GM21526 (cell line): ENCODE measurements at regions not wholly inside any gene's neighbourhood (a gene's known extent, or its start where the extent isn't known, plus 50 kb on each side); places are given as distances from the start of the nearest gene placed in this dataset.
A peak's percentile ranks its signal among the peaks of the same experiment; 100 is the strongest.

Experiments used
- ATAC-seq: cut with Tn5 transposase; IDR thresholded peaks from one replicate; pipeline ENCODE4 v1.9.1; 2021; ENCODE audit warnings: moderate library complexity; ENCODE audit not compliant: unreplicated experiment, low FRiP score

DNA sequence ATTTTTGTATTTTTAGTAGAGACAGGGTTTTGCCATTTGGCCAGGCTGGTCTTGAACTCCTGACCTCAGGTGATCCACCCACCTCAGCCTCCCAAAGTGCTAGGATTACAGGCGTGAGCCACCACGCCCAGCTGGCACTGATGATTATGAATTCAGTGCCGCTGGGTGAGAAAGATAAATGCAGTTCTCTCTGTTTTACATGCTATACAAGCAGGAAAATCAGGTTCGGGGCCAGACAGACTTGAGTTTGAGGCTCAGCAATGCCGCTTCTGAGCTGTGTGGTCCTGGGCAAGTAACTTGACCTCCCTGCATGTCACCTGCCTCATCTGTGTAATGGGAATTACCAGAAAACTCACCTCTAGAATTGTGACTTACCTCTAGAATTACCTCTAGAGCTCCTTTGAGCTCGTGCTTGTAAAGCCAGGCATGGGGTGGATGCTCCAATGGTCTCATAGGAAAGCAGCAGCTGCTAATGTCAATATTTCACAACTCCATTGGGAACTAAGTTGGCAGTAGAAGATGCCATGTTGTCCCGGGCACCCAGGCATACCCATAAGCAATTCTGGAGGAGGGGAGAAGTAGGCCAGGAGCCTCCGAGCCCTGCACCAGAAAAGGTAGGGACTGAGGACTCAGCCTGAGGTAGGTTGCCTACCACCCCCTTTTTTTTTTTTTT lies 119.8 kb upstream of the SLC25A33 start:
- ATAC-seq = no peak

DNA sequence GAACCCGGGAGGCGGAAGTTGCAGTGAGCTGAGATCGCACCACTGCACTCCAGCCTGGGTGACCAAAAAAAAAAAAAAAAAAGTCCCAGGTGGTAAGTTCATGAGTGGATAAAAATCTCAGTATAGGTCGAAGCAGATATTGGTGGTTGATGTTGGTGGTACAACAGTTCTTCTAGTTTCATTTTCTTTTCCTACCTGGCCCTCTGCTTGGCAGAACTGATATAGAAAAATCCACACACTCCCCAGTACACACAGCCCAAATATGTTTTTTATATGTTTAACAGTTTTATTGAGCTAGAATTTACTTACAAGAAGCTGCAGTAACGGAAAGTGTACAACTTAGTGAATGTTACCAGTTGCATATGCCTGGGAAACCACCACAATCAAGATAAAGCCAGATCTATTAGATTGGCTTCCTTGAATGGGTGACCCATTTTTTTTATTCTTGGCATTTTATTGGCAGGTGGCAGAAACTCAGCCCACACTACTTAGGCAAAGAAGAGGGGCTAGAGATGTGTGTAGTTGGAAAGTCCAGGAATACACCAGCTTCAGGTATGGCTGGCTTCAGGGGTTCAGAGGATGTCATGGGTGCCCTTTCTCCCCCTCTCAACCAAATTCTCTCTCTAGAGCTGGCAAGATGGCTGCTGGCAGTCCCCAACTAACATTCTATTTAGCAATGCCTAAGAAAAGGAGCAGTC lies 118.3 kb upstream of the SLC25A33 start:
- no peak for ATAC-seq

DNA sequence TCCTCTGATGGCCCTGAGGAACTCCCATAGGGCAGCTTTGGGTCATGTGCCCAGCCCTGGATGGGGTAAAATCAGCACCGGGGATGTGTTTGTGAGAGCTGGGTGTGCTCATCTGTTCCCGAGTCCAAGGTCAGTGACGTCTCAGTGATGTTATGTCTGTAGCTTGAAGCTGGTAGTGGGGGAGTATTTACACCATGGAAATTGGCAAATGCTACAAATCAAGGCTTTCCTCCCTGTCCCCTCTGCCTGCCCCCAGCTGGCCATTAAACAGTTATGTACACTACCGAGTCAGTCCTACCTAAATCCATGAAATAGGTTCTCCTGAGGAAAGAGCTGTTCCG lies 117.8 kb upstream of the SLC25A33 start:
- ATAC-seq = no peak

DNA sequence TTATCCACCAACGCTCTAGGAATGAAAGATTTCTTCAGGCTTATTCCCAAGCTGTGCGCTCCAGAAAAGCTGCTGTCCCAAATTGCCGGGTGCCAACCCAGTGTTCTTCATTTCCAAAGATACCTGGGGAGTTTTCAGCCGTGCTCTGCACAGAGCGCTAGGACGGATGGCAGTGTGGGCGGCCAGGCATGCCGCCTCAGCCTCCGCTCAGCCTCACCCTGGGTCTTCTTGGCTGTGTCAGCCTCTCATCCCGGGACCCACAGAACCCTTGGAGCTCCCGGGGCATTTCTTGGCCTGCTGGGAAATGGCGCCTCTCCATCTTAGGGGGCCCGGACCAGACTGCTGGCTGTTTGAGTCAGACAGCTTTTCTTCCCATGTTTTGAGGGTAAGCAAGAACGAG lies 116.9 kb upstream of the SLC25A33 start:
- no peak for ATAC-seq

DNA sequence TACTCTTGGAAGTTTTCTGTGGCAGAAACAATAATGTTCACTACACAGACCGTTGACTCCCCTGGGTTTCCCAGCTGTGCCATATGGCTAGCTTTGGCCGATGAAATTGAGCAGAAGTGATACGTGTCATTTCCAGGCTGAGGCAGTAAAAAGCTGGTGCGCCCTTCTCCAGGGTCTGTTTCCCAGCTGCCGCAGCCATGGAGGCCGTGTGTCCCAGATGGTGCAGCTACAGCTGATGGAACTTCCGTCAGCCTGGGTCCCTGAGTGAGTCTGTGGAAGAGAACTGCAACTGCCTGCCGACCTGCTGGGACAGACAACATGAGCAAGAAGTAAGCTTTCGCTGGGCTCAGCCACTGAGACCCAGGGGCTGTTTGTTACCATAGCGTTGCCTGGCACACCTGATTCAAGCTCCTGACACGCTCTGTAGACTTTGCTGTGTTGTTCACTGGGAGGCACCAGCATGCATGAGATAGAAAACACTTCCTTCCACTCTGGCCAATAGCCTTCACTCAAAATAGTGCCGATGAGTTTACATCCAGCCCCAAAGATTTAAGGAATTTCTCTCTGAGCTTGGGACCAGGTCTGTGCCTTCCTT lies 116.3 kb upstream of the SLC25A33 start:
- no peak for ATAC-seq

DNA sequence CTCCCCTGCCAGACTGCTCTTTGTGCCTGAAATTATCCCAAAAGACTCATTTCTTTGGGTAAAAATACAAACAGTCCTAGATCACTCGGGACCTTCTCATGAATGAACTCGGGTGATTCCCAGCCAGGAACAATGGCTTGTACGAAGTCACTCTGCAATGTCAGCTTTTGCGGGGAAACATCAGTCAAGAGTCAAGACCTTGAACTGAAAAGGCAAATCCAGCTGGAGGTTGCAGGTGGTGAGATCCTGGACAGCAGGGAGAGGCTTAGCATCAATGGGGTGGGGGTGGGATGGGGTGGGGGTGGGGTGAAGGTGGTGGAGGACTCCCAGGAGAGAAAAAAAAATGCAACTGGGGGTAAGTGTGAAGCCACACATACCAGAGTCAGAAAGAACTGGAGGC lies 115.0 kb upstream of the SLC25A33 start:
- ATAC-seq = no peak

DNA sequence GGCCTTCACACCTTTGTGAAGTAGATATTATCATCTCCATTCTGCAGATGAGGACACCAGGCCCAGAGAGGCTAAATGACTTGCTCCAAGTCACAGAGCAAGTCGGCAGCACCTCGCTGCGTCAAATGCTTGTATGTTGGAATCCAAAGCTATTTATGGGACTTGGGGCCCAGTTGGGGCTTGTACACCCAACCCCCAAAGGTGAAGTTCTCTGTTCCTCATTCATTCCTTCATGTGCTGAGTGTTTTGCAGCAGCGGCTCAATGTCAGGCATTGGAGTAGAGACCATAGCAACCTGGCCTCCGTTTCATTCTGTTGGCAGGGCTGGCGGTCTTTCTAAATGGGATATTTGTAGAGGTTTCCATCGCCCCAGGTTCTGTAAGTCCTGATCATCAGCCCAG lies 113.4 kb upstream of the SLC25A33 start:
- peak; percentile 13 for ATAC-seq

DNA sequence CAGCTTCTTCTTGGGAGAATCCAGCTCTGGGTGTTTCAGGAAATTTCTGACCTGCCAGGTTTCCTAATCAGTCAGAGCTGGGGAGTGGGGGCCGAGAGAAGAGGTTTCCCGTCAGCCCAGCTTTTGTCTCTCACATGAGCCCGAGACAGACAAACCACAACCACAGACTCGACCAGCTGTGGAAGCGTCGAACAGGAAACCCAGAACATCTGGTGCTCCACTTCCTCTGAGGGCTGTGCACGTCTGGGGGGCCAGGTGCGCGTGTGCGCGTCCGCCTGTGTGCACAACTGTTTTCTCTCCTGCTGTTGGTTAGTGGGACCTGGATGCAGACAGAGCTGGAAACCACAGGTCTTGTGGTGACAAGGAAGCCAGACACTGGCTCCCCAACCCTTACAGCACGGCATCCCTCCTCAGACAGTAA lies 113.0 kb upstream of the SLC25A33 start:
- ATAC-seq = peak; percentile 51

DNA sequence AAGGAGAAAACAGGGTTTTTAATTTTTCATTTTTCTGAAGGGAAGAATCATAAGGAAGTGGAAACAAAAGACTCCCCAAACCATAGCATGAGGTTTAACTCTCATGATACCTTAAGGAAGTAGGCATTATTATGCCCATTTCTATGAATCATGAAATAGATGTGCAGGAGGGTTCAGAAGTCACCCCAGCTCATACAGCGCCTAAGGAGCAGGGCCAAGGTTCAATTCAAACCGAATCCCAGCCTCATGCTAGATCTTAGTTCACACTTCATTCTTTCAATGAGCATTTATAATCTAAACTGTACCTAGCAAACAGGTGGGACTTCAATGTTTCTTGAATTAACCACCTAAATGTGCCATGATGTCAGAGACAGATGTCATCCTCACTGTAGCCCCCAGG lies 111.9 kb upstream of the SLC25A33 start:
- no peak for ATAC-seq

DNA sequence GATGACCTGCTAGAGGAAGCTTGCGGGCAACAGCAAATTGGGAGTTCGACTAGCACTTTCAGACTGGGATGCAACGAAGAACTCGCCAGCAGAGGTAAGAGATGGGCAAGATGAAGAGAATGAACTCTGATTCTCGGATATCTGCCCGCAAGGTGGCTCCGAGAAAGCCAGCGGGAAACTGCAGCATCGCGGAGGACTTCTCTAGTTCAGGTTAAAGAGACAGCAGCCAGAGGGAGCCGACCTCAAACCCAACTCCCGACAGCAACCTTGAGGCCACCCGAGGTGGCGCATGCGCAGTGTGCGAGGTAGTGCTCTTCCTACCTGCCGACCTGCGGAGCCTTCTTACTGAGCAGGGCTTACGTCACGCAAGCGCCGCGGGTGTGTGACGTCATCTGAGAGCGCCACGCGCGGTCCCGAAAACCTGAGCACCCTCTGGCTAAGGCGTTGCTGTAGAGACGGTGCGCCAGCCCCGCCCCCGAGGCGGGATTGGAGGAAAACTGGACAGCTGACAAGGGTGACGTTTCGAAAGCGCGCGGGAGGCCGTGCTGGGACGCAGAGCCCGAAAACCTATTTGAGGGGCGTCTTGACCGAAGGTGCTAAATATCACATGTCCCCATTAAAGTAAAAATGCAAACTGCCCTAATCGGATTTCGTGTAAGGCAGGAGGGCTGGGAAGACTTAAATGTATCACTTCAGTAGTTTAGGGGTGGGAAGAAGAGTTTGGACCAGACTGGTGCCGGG lies 110.5 kb upstream of the SLC25A33 start:
- peak; percentile 74 for ATAC-seq

DNA sequence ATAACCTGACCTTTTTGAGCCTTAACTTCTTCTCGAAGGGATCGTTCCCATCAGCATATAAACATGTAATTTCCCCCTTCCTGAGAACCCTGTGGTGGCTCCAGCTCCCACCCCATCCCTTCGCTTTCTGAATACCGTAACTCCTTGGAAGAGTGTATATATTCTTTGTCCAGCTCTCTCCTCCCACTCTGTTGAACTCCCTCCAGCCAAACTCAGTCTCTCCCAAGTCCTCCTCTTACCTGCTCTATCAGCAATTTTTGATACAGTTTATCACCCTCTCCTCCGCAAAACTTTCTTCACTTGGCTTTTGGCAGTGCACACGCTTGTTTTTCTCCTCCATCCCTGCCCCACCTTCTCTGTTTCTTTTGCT lies 109.9 kb upstream of the SLC25A33 start:
- ATAC-seq = no peak

DNA sequence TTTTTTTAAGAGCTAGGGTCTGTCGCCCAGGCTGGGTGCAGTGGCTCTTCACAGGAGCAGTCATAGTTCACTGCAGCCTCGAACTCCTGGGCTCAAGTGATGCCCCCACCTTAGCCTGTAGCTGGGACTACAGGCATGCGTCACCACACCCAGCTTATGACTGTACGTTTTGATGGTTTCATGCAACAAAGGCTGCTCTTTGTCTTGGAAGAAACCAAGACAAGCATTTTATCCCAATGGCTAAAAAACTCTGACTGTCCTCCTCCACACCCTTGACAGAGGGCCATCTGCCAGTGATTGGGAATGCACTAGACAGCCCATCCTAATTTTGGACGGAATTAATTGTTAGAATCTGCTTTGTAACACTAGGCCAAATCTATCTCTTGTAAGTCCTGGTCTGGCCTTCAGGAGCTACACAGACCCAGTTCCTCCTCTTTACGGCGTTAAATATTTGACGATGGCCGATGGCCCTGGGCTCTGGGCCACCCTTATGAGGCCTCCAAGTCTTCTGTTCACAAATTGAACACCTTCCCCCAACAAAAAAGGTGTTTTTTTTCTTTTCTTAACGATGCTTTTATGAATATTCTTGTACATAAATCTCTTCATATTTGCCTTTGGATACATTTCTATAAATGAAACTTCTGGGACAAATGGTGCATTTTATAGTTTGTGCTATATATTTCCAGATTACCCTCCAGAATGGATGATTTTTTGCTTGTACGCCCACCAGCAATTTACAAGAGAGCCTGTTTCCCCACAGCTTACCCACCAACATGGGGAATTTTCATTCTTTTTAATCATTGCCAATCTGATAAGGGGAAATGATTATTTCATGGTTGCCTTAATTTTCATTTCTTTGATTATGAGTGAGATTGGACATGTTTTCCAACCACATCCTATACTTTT lies 104.8 kb upstream of the SLC25A33 start:
- ATAC-seq = no peak

DNA sequence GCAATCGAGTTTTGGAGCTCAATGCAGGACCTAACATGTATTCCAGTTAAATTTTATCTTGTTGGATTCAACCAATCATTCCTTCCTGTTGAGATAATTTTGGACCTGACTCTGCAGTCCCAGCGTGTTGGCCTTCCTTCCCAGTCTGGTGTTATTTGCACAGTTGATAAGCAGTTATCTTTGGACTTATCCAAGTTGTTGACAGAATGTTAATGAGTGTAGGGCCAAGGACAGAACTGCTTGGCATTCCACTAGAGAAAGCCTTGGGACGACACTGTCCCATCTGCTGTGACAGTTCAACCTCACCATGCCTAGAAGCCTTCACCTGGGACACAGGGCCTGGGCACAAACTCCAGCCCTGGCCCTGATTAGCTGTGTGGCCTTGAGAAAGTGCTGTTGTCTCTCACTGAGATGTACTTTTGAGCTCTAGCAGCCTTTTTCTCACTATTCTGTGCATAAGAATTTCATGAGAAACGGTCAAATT lies 104.1 kb upstream of the SLC25A33 start:
- no peak for ATAC-seq

DNA sequence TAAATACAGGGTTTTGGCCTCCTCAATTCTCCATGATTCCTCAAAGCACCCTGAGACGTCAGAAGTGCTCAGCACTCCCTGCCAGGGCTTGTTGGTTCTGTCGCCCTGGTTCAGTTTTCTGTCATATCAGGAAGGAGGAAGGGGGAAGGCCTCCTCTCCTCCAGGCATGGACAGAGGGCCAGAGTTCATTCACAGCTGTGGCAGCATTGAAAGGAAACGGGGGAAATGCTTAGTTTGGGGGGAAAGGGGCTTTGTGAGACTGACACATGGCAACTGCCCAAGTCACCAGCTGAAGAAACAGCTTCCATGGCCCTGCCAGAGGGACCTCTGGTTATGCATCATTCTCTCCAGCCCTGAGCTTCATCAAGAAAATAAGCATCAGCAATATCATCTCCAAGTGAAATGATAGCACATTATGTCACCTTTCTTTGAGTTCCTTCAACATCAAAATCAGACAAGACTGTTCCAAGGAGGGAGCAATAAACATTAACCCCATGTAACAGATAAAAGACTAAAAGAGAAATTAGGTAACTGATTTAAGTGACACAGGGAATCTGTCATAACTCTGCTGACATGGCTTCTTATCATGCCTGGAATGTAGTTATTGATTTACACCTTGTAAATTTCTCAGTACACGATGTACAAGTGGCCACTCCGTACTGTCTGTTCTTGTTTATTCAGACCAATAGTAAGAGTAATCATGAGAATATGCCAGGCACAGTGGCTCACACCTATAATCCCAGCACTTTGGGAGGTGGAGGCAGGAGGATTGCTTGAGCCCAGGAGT lies 103.2 kb upstream of the SLC25A33 start:
- no peak for ATAC-seq

DNA sequence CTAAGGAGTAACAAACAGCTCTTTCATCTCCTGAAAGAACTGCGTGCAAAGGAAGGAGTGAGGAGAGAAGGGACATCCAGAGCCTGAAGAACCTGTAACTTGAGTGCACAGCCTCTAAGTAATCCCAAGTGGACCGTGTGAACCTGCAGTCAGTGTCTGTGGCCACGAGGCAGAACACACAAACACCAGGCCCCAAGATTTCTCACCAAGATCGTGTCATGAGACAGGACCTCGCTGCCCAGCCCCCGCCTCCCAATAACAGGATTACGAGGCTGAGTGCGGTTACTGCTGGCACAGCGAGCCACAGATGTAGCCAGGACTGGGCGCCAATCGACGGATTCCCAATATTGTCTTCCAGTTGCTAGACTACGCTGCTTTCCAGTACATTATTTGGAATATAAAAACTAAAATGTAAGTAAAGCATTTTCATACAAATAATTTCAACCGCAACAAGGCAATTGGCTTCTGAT lies 101.3 kb upstream of the SLC25A33 start:
- ATAC-seq = no peak

DNA sequence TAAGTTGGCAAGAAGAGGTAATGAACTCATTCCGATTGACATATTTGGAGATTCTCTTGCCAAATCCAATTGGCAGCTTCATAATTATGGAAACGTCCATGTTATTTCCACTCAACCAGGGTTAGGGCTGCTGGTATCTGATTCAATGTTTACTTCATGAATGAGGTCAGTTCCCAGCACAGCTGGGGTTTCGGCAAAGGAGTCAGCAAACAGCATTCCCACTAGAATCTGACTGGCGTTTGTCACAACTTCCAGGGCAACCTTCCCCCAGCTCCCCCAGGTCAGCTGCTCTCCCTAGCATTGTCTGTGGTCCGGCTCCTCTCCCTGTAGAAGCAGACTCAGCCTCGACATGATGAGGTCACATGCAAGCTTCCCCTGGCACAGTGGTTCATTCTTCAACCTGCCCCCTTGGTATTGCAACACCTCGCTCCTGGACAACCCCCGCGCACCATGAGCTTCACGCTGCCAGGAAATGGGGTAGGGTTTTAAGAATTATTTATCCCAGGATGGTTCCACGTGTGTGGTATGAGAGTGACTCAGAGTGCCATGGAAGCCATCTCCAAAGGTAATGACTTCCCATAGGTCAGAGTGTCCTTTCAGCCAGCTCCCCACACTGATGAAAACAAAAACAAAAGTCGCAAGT lies 100.7 kb upstream of the SLC25A33 start:
- ATAC-seq = no peak

DNA sequence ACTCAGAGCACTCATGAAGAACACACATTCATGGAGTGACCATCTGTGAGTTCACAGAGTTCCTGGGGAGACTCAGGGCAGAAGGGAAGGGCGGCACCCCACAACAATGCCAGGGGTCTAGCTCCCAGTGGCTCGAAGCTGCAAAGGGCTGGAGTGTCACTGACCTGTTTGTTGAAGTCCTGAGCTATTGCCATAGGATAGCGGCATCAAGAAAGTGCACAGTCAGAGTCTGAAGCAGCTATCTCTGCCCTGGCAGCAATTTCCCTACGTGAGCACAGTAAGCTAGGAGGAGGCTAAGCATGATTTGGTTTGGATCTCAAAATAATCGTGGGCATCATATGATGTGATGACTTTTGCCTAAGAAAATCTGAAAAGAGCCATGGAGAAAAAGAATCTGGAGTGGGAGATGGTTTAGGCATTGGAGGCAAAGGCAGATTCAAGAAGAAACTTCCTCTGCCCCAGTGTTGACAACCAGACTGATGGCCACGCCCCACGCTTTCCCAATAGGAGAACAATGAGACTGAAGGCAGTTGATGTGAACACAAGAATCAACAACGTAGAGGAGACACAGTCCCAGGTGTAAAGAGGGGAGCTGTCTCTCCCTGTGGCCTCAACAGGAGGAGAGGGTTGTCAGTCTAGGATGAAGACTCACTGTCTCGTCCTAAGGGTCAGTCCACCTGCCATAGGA lies 100.0 kb upstream of the SLC25A33 start:
- no peak for ATAC-seq

DNA sequence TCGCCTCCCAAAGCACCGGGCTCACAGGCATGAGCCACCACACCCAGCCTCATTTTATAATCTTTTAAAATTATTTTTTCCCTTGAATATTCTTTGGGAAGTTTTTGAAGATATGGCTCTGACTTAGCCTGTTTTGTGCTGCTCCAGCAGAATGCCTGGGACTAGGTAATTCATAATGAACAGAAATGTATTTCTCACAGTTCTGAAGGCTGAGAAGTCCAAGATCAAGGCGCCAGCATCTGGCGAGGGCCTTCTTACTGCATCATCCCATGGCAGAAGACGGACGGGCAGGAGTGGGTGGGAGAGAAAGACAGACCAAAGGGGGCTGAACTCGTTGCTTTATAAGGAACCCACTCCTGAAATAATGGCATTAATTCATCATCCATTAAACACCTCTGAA lies 99.0 kb upstream of the SLC25A33 start:
- ATAC-seq = no peak
